ENCODE measurements at regions not wholly inside any gene's neighbourhood (a gene's known extent, or its start where the extent isn't known, plus 50 kb on each side); places are given as distances from the start of the nearest gene placed in this dataset.

- Histone ChIP-seq H3K4me1 (ENCODE audit: insufficient read depth, low read length) (no peaks in the 10 kb centered on the region), H3K4me3 (ENCODE audit: low read depth in 1 of 2, low read length in 2 of 2) (no peak overlapping the region), H3K27ac (ENCODE audit: low read depth, low read length) (no peak overlapping the region), H3K36me3 (ENCODE audit: insufficient read depth, low read length) (no peaks in the 10 kb centered on the region), H3K9ac (ENCODE audit: low read length) (no peak overlapping the region), H3K9me3 (ENCODE audit: low read length) (no peaks in the 10 kb centered on the region), H3K27me3 (ENCODE audit: control insufficient read depth in 1 of 2, insufficient read depth in 2 of 2, low read length in 2 of 2) (no peaks in the 10 kb centered on the region)
Measured at GRCh38 chr7:124208642-124209041, 175.8 kb upstream of the TMEM229A start.

- Histone ChIP-seq H3K9ac (ENCODE audit: low read length) (no peak overlapping the region), H3K27me3 (ENCODE audit: control insufficient read depth in 1 of 2, insufficient read depth in 2 of 2, low read length in 2 of 2) (no peaks in the 10 kb centered on the region)
Measured at GRCh38 chr7:124208173-124208572, 175.3 kb upstream of the TMEM229A start.

DNA sequence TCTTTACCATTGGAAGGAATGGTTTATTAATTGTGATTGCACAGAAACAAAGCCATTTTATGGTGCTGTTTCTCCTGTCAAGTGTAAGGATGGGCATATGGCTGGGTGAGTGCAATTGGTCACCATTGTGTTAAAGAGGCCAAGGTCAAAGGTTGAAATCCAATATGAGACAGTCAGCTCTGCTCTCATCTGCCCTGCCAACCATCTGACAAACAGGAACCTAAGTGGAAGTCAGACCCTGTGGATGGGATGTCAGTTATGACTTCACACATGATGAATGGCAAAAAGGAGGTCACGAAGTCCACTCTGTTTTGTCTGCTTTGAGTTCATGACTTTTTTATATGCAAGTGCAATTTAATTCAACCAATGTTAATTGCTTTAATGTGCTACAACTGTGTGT, 172.7 kb upstream of the TMEM229A start:
- H3K4me3 ChIP-seq (ENCODE audit: low read depth in 1 of 2, low read length in 2 of 2): no peak overlapping the region
- H3K36me3 ChIP-seq (ENCODE audit: insufficient read depth, low read length): no peaks in the 10 kb centered on the region
- no peaks in the 10 kb centered on the region for H3K9me3 ChIP-seq (ENCODE audit: low read length)
- no peaks in the 10 kb centered on the region for H3K27me3 ChIP-seq (ENCODE audit: control insufficient read depth in 1 of 2, insufficient read depth in 2 of 2, low read length in 2 of 2)
- no peak overlapping the region for H3K9ac ChIP-seq (ENCODE audit: low read length)
- H3K27ac ChIP-seq (ENCODE audit: low read depth, low read length): no peak overlapping the region
- no peaks in the 10 kb centered on the region for H3K4me1 ChIP-seq (ENCODE audit: insufficient read depth, low read length)

More at GRCh38 chr7:124208173-124208572, 175.3 kb upstream of the TMEM229A start:
- Histone ChIP-seq H3K4me1 (ENCODE audit: insufficient read depth, low read length) (no peaks in the 10 kb centered on the region), H3K36me3 (ENCODE audit: insufficient read depth, low read length) (no peaks in the 10 kb centered on the region), H3K27ac (ENCODE audit: low read depth, low read length) (no peak overlapping the region), H3K4me3 (ENCODE audit: low read depth in 1 of 2, low read length in 2 of 2) (no peak overlapping the region), H3K9me3 (ENCODE audit: low read length) (no peaks in the 10 kb centered on the region)

GRCh38 chr7:124202546-124202945, 169.7 kb upstream of the TMEM229A start:
- Histone ChIP-seq H3K9ac (ENCODE audit: low read length) (no peak overlapping the region), H3K27me3 (ENCODE audit: control insufficient read depth in 1 of 2, insufficient read depth in 2 of 2, low read length in 2 of 2) (no peaks in the 10 kb centered on the region), H3K4me1 (ENCODE audit: insufficient read depth, low read length) (no peaks in the 10 kb centered on the region), H3K36me3 (ENCODE audit: insufficient read depth, low read length) (no peaks in the 10 kb centered on the region), H3K27ac (ENCODE audit: low read depth, low read length) (no peak overlapping the region), H3K9me3 (ENCODE audit: low read length) (no peaks in the 10 kb centered on the region), H3K4me3 (ENCODE audit: low read depth in 1 of 2, low read length in 2 of 2) (no peak overlapping the region)

- Histone ChIP-seq H3K4me3 (ENCODE audit: low read depth in 1 of 2, low read length in 2 of 2) (no peak overlapping the region), H3K27me3 (ENCODE audit: control insufficient read depth in 1 of 2, insufficient read depth in 2 of 2, low read length in 2 of 2) (no peaks in the 10 kb centered on the region), H3K9me3 (ENCODE audit: low read length) (no peaks in the 10 kb centered on the region), H3K36me3 (ENCODE audit: insufficient read depth, low read length) (no peaks in the 10 kb centered on the region), H3K4me1 (ENCODE audit: insufficient read depth, low read length) (no peaks in the 10 kb centered on the region), H3K9ac (ENCODE audit: low read length) (no peak overlapping the region), H3K27ac (ENCODE audit: low read depth, low read length) (no peak overlapping the region)
Measured at GRCh38 chr7:124201768-124202349, 169.0 kb upstream of the TMEM229A start.

DNA sequence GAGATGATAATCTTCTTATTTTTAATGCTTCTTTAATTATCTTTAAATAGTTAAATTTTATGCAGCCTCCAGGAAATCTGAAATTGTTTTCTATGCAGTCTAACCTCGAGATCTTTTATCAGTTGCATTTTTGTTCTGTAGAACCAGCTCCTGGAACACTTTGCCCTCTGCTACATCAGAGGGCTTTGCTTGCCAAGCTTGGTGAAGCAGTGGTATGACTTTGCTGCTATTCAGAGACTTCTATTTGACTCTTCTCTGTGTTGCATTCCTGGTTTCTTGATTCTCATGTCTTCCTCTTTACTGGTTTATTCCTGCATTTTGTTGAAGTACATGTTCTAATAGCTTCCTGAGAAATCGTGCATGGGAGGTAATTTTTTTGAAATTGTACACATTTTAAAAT, 163.7 kb upstream of the TMEM229A start:
- H3K9ac ChIP-seq (ENCODE audit: low read length): no peak overlapping the region
- H3K27me3 ChIP-seq (ENCODE audit: control insufficient read depth in 1 of 2, insufficient read depth in 2 of 2, low read length in 2 of 2): no peaks in the 10 kb centered on the region
- no peaks in the 10 kb centered on the region for H3K4me1 ChIP-seq (ENCODE audit: insufficient read depth, low read length)
- no peaks in the 10 kb centered on the region for H3K36me3 ChIP-seq (ENCODE audit: insufficient read depth, low read length)
- no peak overlapping the region for H3K4me3 ChIP-seq (ENCODE audit: low read depth in 1 of 2, low read length in 2 of 2)
- no peak overlapping the region for H3K27ac ChIP-seq (ENCODE audit: low read depth, low read length)
- no peaks in the 10 kb centered on the region for H3K9me3 ChIP-seq (ENCODE audit: low read length)

DNA sequence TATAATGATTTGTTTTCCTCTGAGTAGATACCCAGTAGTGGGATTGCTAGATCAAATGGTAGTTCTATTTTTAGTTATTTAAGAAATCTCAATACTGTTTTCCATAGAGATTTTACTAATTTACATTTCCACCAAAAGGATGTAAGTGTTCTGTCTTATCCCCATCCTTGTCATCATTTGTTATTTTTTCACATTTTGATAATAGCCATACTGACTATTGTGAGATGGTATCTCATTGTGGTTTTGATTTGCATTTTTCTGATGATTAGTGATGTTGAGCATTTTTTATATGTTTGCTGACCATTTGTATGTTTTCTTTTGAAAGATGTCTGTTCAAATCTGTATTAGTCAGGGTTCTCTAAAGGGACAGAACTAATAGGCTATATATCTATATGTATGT, 160.0 kb upstream of the TMEM229A start:
- H3K36me3 ChIP-seq (ENCODE audit: insufficient read depth, low read length): no peaks in the 10 kb centered on the region
- H3K27ac ChIP-seq (ENCODE audit: low read depth, low read length): no peak overlapping the region
- H3K9me3 ChIP-seq (ENCODE audit: low read length): no peaks in the 10 kb centered on the region
- no peak overlapping the region for H3K9ac ChIP-seq (ENCODE audit: low read length)
- H3K27me3 ChIP-seq (ENCODE audit: control insufficient read depth in 1 of 2, insufficient read depth in 2 of 2, low read length in 2 of 2): no peaks in the 10 kb centered on the region
- H3K4me1 ChIP-seq (ENCODE audit: insufficient read depth, low read length): no peaks in the 10 kb centered on the region
- H3K4me3 ChIP-seq (ENCODE audit: low read depth in 1 of 2, low read length in 2 of 2): no peak overlapping the region

- Histone ChIP-seq H3K9me3 (ENCODE audit: low read length) (no peaks in the 10 kb centered on the region), H3K27ac (ENCODE audit: low read depth, low read length) (no peak overlapping the region), H3K27me3 (ENCODE audit: control insufficient read depth in 1 of 2, insufficient read depth in 2 of 2, low read length in 2 of 2) (no peaks in the 10 kb centered on the region), H3K9ac (ENCODE audit: low read length) (no peak overlapping the region), H3K4me3 (ENCODE audit: low read depth in 1 of 2, low read length in 2 of 2) (no peak overlapping the region), H3K4me1 (ENCODE audit: insufficient read depth, low read length) (no peaks in the 10 kb centered on the region), H3K36me3 (ENCODE audit: insufficient read depth, low read length) (no peaks in the 10 kb centered on the region)
Measured at GRCh38 chr7:124191713-124192112, 158.8 kb upstream of the TMEM229A start.

GRCh38 chr7:124191030-124191429, 158.2 kb upstream of the TMEM229A start:
- no peaks in the 10 kb centered on the region for H3K27me3 ChIP-seq (ENCODE audit: control insufficient read depth in 1 of 2, insufficient read depth in 2 of 2, low read length in 2 of 2)
- H3K9ac ChIP-seq (ENCODE audit: low read length): no peak overlapping the region
- H3K4me1 ChIP-seq (ENCODE audit: insufficient read depth, low read length): no peaks in the 10 kb centered on the region
- H3K9me3 ChIP-seq (ENCODE audit: low read length): no peaks in the 10 kb centered on the region
- no peaks in the 10 kb centered on the region for H3K36me3 ChIP-seq (ENCODE audit: insufficient read depth, low read length)
- no peak overlapping the region for H3K27ac ChIP-seq (ENCODE audit: low read depth, low read length)
- H3K4me3 ChIP-seq (ENCODE audit: low read depth in 1 of 2, low read length in 2 of 2): no peak overlapping the region

GRCh38 chr7:124188576-124188975, 155.7 kb upstream of the TMEM229A start:
- H3K9me3 ChIP-seq (ENCODE audit: low read length): no peaks in the 10 kb centered on the region
- no peak overlapping the region for H3K4me3 ChIP-seq (ENCODE audit: low read depth in 1 of 2, low read length in 2 of 2)

GRCh38 chr7:124187962-124188361, 155.1 kb upstream of the TMEM229A start:
- Histone ChIP-seq H3K9ac (ENCODE audit: low read length) (no peak overlapping the region), H3K9me3 (ENCODE audit: low read length) (no peaks in the 10 kb centered on the region), H3K36me3 (ENCODE audit: insufficient read depth, low read length) (no peaks in the 10 kb centered on the region), H3K4me3 (ENCODE audit: low read depth in 1 of 2, low read length in 2 of 2) (no peak overlapping the region), H3K27me3 (ENCODE audit: control insufficient read depth in 1 of 2, insufficient read depth in 2 of 2, low read length in 2 of 2) (no peaks in the 10 kb centered on the region), H3K4me1 (ENCODE audit: insufficient read depth, low read length) (no peaks in the 10 kb centered on the region), H3K27ac (ENCODE audit: low read depth, low read length) (no peak overlapping the region)

More at GRCh38 chr7:124188576-124188975, 155.7 kb upstream of the TMEM229A start:
- Histone ChIP-seq H3K4me1 (ENCODE audit: insufficient read depth, low read length) (no peaks in the 10 kb centered on the region), H3K9ac (ENCODE audit: low read length) (no peak overlapping the region), H3K27ac (ENCODE audit: low read depth, low read length) (no peak overlapping the region), H3K36me3 (ENCODE audit: insufficient read depth, low read length) (no peaks in the 10 kb centered on the region), H3K27me3 (ENCODE audit: control insufficient read depth in 1 of 2, insufficient read depth in 2 of 2, low read length in 2 of 2) (no peaks in the 10 kb centered on the region)

DNA sequence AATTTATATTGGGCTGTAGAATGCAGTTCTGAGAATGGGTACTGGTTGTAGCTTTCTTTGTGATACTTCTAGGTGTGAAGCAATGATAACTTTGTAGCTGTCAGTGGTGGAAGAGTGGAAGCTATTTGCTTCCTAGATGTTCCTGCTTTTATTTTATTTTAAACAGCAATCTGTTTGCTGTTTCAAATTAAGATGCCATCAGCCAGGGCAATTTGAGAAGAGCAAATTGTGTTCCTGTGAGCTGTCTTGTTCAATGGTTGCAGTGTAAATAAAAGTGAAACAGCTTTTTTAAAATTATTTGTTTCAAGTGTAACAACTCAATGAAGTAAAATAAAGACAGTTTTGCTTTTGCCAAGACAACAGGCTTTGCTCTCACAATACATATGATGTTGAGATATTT, 150.8 kb upstream of the TMEM229A start:
- Histone ChIP-seq H3K4me1 (ENCODE audit: insufficient read depth, low read length) (no peaks in the 10 kb centered on the region), H3K27ac (ENCODE audit: low read depth, low read length) (no peak overlapping the region), H3K9me3 (ENCODE audit: low read length) (no peaks in the 10 kb centered on the region), H3K36me3 (ENCODE audit: insufficient read depth, low read length) (no peaks in the 10 kb centered on the region), H3K27me3 (ENCODE audit: control insufficient read depth in 1 of 2, insufficient read depth in 2 of 2, low read length in 2 of 2) (no peaks in the 10 kb centered on the region), H3K4me3 (ENCODE audit: low read depth in 1 of 2, low read length in 2 of 2) (no peak overlapping the region), H3K9ac (ENCODE audit: low read length) (no peak overlapping the region)
